ENCODE measurements at regions not wholly inside any gene's neighbourhood (a gene's known extent, or its start where the extent isn't known, plus 50 kb on each side); places are given as distances from the start of the nearest gene placed in this dataset.

GRCh38 chr14:101048766-101049165 is 145.2 kb upstream of the RTL1 start:
- ChIA-PET CTCF (no interaction called here), POLR2A (ENCODE audit: low non-redundant PET) (no interaction called here)
- TF ChIP-seq, protein P1, sequence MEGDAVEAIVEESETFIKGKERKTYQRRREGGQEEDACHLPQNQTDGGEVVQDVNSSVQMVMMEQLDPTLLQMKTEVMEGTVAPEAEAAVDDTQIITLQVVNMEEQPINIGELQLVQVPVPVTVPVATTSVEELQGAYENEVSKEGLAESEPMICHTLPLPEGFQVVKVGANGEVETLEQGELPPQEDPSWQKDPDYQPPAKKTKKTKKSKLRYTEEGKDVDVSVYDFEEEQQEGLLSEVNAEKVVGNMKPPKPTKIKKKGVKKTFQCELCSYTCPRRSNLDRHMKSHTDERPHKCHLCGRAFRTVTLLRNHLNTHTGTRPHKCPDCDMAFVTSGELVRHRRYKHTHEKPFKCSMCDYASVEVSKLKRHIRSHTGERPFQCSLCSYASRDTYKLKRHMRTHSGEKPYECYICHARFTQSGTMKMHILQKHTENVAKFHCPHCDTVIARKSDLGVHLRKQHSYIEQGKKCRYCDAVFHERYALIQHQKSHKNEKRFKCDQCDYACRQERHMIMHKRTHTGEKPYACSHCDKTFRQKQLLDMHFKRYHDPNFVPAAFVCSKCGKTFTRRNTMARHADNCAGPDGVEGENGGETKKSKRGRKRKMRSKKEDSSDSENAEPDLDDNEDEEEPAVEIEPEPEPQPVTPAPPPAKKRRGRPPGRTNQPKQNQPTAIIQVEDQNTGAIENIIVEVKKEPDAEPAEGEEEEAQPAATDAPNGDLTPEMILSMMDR (conservative IDR thresholded peaks at IDR 0.05; ENCODE audit: low read depth) = no peak
- no peak for DNase-seq (ENCODE audit: low spot score)
- no peak overlapping the region for H3K27ac ChIP-seq

GRCh38 chr14:101049511-101049910 is 146.0 kb upstream of the RTL1 start:
- TF ChIP-seq, protein P1 (conservative IDR thresholded peaks at IDR 0.05; ENCODE audit: low read depth) = no peak
- H3K27ac ChIP-seq = no peak overlapping the region
- DNase-seq (ENCODE audit: low spot score) = no peak
- POLR2A ChIA-PET (ENCODE audit: low non-redundant PET) = no interaction called here
- CTCF ChIA-PET = no interaction called here

GRCh38 chr14:101049942-101050341 is 146.4 kb upstream of the RTL1 start:
- TF ChIP-seq, protein P1 (conservative IDR thresholded peaks at IDR 0.05; ENCODE audit: low read depth) = no peak
- no peak for DNase-seq (ENCODE audit: low spot score)
- CTCF ChIA-PET = no interaction called here
- H3K27ac ChIP-seq = no peak overlapping the region
- POLR2A ChIA-PET (ENCODE audit: low non-redundant PET) = no interaction called here

- no peak for DNase-seq (ENCODE audit: low spot score)
- ChIA-PET CTCF (no interaction called here), POLR2A (ENCODE audit: low non-redundant PET) (no interaction called here)
- TF ChIP-seq, protein P1 (conservative IDR thresholded peaks at IDR 0.05; ENCODE audit: low read depth) = no peak
- H3K27ac ChIP-seq = no peak overlapping the region
Observed at GRCh38 chr14:101050901-101051490, 147.5 kb upstream of the RTL1 start.

GRCh38 chr14:101054671-101055070 is 151.1 kb upstream of the RTL1 start:
- no peak for DNase-seq (ENCODE audit: low spot score)
- POLR2A ChIA-PET (ENCODE audit: low non-redundant PET) = no interaction called here
- CTCF ChIA-PET = interaction anchor here (0.6 kb wide), 1 partner anchor 437 kb away, joined by 3 read pairs; no protein-coding TSS in a partner anchor
- no peak overlapping the region for H3K27ac ChIP-seq
- TF ChIP-seq, protein P1 (conservative IDR thresholded peaks at IDR 0.05; ENCODE audit: low read depth) = no peak

- no peak overlapping the region for H3K27ac ChIP-seq
- POLR2A ChIA-PET (ENCODE audit: low non-redundant PET) = no interaction called here
- no peak for DNase-seq (ENCODE audit: low spot score)
- TF ChIP-seq, protein P1 (conservative IDR thresholded peaks at IDR 0.05; ENCODE audit: low read depth) = no peak
- CTCF ChIA-PET = interaction anchor here (0.6 kb wide), 1 partner anchor 437 kb away, joined by 3 read pairs; no protein-coding TSS in a partner anchor
Observed at GRCh38 chr14:101055106-101055662, 151.7 kb upstream of the RTL1 start.

All from RWPE1 (cell line).